GM21360 (cell line): ENCODE measurements at regions not wholly inside any gene's neighbourhood (a gene's known extent, or its start where the extent isn't known, plus 50 kb on each side); places are given as distances from the start of the nearest gene placed in this dataset.

Experiments used
- ATAC-seq: cut with Tn5 transposase; IDR thresholded peaks from one replicate; pipeline ENCODE4 v1.9.1; 2021; ENCODE audit warnings: mild to moderate bottlenecking, moderate library complexity; ENCODE audit not compliant: unreplicated experiment

GRCh38 chr20:21808863-21809664, 103.6 kb downstream of the PAX1 start:
- no peak for ATAC-seq

GRCh38 chr20:21808139-21808538, 102.7 kb downstream of the PAX1 start:
- no peak for ATAC-seq

GRCh38 chr20:21804802-21805201, 99.3 kb downstream of the PAX1 start:
- no peak for ATAC-seq

- ATAC-seq: no peak
These were observed 95.7 kb downstream of the PAX1 start for GRCh38 chr20:21801193-21801592.

- ATAC-seq: no peak
These were observed 92.9 kb downstream of the PAX1 start for GRCh38 chr20:21798384-21798783.

GRCh38 chr20:21796059-21796458, 90.6 kb downstream of the PAX1 start:
- ATAC-seq: no peak

- no peak for ATAC-seq
These were observed 82.6 kb downstream of the PAX1 start for GRCh38 chr20:21788082-21788481.

- ATAC-seq: no peak
These were observed 76.1 kb downstream of the PAX1 start for GRCh38 chr20:21781446-21782075.

GRCh38 chr20:21780528-21780927, 75.1 kb downstream of the PAX1 start:
- ATAC-seq: no peak
